ENCODE measurements at regions not wholly inside any gene's neighbourhood (a gene's known extent, or its start where the extent isn't known, plus 50 kb on each side); places are given as distances from the start of the nearest gene placed in this dataset.

DNA sequence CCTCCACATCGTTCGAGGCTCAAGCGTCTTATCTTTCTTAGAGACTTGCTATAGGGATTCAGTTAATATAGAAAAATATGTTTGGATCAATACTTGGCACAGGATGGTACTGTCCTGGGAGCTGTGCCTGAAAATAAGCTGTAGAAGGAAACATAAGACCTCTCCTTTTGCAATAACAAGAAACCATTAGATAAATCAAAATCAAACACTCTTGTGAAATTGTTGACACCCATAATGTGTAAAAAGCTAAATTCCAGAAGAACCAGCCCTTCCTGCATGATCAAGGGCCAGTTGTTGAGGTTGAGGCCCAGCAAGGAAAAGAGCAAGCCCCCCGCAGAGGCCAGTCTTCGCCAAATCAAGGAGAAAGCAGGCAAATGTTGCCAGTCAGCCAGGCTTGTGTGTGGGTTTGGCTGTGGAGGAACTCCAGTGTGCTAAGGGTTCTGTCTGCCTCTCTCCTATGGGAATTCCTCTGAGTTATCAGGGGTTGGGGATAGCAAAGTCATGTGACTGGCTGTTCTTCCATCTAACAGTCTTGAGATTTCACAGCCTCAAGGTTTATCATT is 185.7 kb downstream of the ACKR3 start:
- TF ChIP-seq POLR2AphosphoS5 (IDR thresholded peaks at IDR 0.05; ENCODE audit: borderline replicate concordance, low read depth, low read length) (no peak), EZH2 (IDR thresholded peaks at IDR 0.05) (no peak), FOXP2 (optimal IDR thresholded peaks at IDR 0.05; ENCODE audit: control extremely low read depth, extremely low read length, insufficient read depth) (no peak)
- DNase-seq (ENCODE audit: low read depth, low spot score) = no peak
- Histone ChIP-seq H3K4me3 (no peak overlapping the region), H3K9ac (ENCODE audit: insufficient read length) (no peak overlapping the region), H3K9me3 (ENCODE audit: low read depth, low read length) (no peaks in the 10 kb centered on the region), H3K36me3 (ENCODE audit: insufficient read depth, low read length) (no peaks in the 10 kb centered on the region), H3K27ac (no peak overlapping the region)

GRCh38 chr2:236758406-236758805 is 188.8 kb downstream of the ACKR3 start:
- no peak for TF ChIP-seq FOXP2 (optimal IDR thresholded peaks at IDR 0.05; ENCODE audit: control extremely low read depth, extremely low read length, insufficient read depth)
- no peak for TF ChIP-seq POLR2AphosphoS5 (IDR thresholded peaks at IDR 0.05; ENCODE audit: borderline replicate concordance, low read depth, low read length)
- TF ChIP-seq EZH2 (IDR thresholded peaks at IDR 0.05) = no peak
- Histone ChIP-seq H3K9me3 (ENCODE audit: low read depth, low read length) (no peaks in the 10 kb centered on the region), H3K4me3 (no peak overlapping the region), H3K36me3 (ENCODE audit: insufficient read depth, low read length) (no peaks in the 10 kb centered on the region), H3K27ac (no peak overlapping the region), H3K9ac (ENCODE audit: insufficient read length) (no peak overlapping the region)
- DNase-seq (ENCODE audit: low read depth, low spot score) = no peak

DNA sequence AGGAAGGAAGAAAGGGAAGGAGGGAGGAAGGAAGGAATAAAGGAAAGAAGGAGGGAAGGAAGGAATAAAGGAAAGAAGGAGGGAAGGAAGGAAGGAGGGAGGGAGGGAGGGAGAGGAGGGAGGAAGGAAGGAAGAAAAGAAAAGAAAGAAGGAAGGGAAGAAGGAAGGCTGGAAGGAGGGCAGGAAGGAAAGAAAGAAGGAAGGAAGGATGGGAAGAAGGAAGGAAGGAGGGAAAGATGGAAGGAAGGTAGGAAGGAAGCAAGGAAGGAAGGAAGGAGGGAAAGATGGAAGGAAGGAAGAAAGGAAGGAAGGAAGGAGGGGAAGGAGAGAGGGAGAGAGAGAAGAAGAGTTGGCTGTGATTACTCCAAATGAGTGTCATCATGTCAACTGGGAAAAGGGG is 190.6 kb downstream of the ACKR3 start:
- no peak overlapping the region for H3K9ac ChIP-seq (ENCODE audit: insufficient read length)
- no peaks in the 10 kb centered on the region for H3K36me3 ChIP-seq (ENCODE audit: insufficient read depth, low read length)
- no peak overlapping the region for H3K27ac ChIP-seq
- no peak for DNase-seq (ENCODE audit: low read depth, low spot score)
- no peak overlapping the region for H3K4me3 ChIP-seq
- TF ChIP-seq FOXP2 (optimal IDR thresholded peaks at IDR 0.05; ENCODE audit: control extremely low read depth, extremely low read length, insufficient read depth) = no peak
- TF ChIP-seq EZH2 (IDR thresholded peaks at IDR 0.05) = no peak
- TF ChIP-seq POLR2AphosphoS5 (IDR thresholded peaks at IDR 0.05; ENCODE audit: borderline replicate concordance, low read depth, low read length) = no peak
- H3K9me3 ChIP-seq (ENCODE audit: low read depth, low read length) = no peaks in the 10 kb centered on the region

DNA sequence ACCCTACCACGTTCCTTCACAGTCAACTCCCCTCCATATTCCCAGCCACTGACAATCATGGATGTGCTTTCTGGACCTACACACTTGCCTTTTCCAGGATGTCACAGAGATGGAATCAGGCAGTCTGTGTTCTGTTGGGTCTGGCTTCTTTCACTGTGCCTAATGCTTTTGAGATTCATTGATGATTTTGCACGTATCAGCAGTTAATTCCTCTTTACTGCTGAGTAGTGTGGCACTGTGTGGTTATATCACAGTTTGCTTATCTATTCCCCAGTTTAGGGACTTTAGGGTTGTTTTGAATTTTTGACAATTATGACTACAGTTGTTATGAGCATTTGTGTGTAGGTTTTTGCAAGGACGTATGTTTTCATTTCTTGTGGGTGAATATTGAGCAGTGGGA is 191.7 kb downstream of the ACKR3 start:
- Histone ChIP-seq H3K9me3 (ENCODE audit: low read depth, low read length) (no peaks in the 10 kb centered on the region), H3K9ac (ENCODE audit: insufficient read length) (no peak overlapping the region), H3K36me3 (ENCODE audit: insufficient read depth, low read length) (no peaks in the 10 kb centered on the region), H3K4me3 (no peak overlapping the region), H3K27ac (no peak overlapping the region)
- TF ChIP-seq EZH2 (IDR thresholded peaks at IDR 0.05) (no peak), FOXP2 (optimal IDR thresholded peaks at IDR 0.05; ENCODE audit: control extremely low read depth, extremely low read length, insufficient read depth) (no peak), POLR2AphosphoS5 (IDR thresholded peaks at IDR 0.05; ENCODE audit: borderline replicate concordance, low read depth, low read length) (no peak)
- DNase-seq (ENCODE audit: low read depth, low spot score) = no peak

DNA sequence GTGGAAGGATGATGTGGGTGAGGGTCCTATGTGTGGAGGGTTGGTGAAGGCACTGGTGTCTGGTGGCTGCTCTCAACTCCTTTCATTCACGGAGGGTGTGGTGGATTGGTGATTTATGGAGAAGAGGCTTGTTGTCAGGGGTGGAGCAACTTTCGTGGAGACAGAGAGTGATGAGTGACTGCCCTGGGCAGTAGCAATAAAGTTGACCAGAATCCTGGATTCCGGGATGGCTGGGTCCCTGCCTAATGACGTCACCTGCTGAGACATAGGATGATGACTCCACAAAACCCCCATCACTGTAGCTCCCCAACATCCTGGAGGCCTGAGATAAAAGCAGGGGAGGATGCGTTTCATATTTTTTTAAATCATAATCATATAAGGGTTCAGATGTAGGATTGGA is 193.0 kb downstream of the ACKR3 start:
- TF ChIP-seq EZH2 (IDR thresholded peaks at IDR 0.05) = no peak
- TF ChIP-seq FOXP2 (optimal IDR thresholded peaks at IDR 0.05; ENCODE audit: control extremely low read depth, extremely low read length, insufficient read depth) = no peak
- TF ChIP-seq POLR2AphosphoS5 (IDR thresholded peaks at IDR 0.05; ENCODE audit: borderline replicate concordance, low read depth, low read length) = no peak
- no peak overlapping the region for H3K27ac ChIP-seq
- H3K9me3 ChIP-seq (ENCODE audit: low read depth, low read length) = no peaks in the 10 kb centered on the region
- H3K4me3 ChIP-seq = no peak overlapping the region
- H3K36me3 ChIP-seq (ENCODE audit: insufficient read depth, low read length) = no peaks in the 10 kb centered on the region
- H3K9ac ChIP-seq (ENCODE audit: insufficient read length) = no peak overlapping the region
- no peak for DNase-seq (ENCODE audit: low read depth, low spot score)

DNA sequence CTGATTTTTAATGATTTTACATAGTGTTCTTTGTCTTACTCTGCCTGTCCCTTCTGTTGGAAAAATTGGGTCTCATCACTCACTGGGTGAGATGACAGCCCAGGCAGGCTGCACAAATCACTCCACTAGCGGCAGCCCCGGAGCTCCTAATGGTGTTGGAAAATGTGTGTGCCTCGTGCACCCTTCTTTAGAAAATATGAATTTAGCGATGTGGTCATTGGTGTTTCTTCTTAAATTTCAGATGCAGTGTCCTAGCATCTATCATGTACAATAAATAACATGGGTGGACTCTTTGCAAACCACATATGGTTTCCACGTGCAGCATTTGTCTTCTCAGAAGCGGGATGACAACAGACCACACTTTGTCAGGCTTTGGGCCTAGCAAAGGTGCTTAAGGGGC is 194.2 kb downstream of the ACKR3 start:
- Histone ChIP-seq H3K9me3 (ENCODE audit: low read depth, low read length) (no peaks in the 10 kb centered on the region), H3K9ac (ENCODE audit: insufficient read length) (no peak overlapping the region), H3K27ac (no peak overlapping the region), H3K4me3 (no peak overlapping the region), H3K36me3 (ENCODE audit: insufficient read depth, low read length) (no peaks in the 10 kb centered on the region)
- no peak for DNase-seq (ENCODE audit: low read depth, low spot score)
- TF ChIP-seq POLR2AphosphoS5 (IDR thresholded peaks at IDR 0.05; ENCODE audit: borderline replicate concordance, low read depth, low read length) (no peak), FOXP2 (optimal IDR thresholded peaks at IDR 0.05; ENCODE audit: control extremely low read depth, extremely low read length, insufficient read depth) (no peak)

GRCh38 chr2:236764716-236765115 is 195.1 kb downstream of the ACKR3 start:
- TF ChIP-seq EZH2 (IDR thresholded peaks at IDR 0.05) = no peak
- TF ChIP-seq FOXP2 (optimal IDR thresholded peaks at IDR 0.05; ENCODE audit: control extremely low read depth, extremely low read length, insufficient read depth) = no peak
- TF ChIP-seq POLR2AphosphoS5 (IDR thresholded peaks at IDR 0.05; ENCODE audit: borderline replicate concordance, low read depth, low read length) = no peak
- Histone ChIP-seq H3K36me3 (ENCODE audit: insufficient read depth, low read length) (no peaks in the 10 kb centered on the region), H3K27ac (no peak overlapping the region), H3K9ac (ENCODE audit: insufficient read length) (no peak overlapping the region), H3K9me3 (ENCODE audit: low read depth, low read length) (no peaks in the 10 kb centered on the region), H3K4me3 (no peak overlapping the region)
- DNase-seq (ENCODE audit: low read depth, low spot score) = no peak

GRCh38 chr2:236765478-236765877 is 195.9 kb downstream of the ACKR3 start:
- DNase-seq (ENCODE audit: low read depth, low spot score) = no peak
- no peak overlapping the region for H3K9ac ChIP-seq (ENCODE audit: insufficient read length)
- H3K27ac ChIP-seq = no peak overlapping the region
- TF ChIP-seq POLR2AphosphoS5 (IDR thresholded peaks at IDR 0.05; ENCODE audit: borderline replicate concordance, low read depth, low read length) (no peak), FOXP2 (optimal IDR thresholded peaks at IDR 0.05; ENCODE audit: control extremely low read depth, extremely low read length, insufficient read depth) (no peak)
- H3K4me3 ChIP-seq = no peak overlapping the region
- no peaks in the 10 kb centered on the region for H3K36me3 ChIP-seq (ENCODE audit: insufficient read depth, low read length)
- no peaks in the 10 kb centered on the region for H3K9me3 ChIP-seq (ENCODE audit: low read depth, low read length)

- H3K4me3 ChIP-seq = no peak overlapping the region
- no peak for DNase-seq (ENCODE audit: low read depth, low spot score)
- H3K36me3 ChIP-seq (ENCODE audit: insufficient read depth, low read length) = no peaks in the 10 kb centered on the region
- TF ChIP-seq FOXP2 (optimal IDR thresholded peaks at IDR 0.05; ENCODE audit: control extremely low read depth, extremely low read length, insufficient read depth) (no peak), EZH2 (IDR thresholded peaks at IDR 0.05) (no peak), POLR2AphosphoS5 (IDR thresholded peaks at IDR 0.05; ENCODE audit: borderline replicate concordance, low read depth, low read length) (no peak)
- no peaks in the 10 kb centered on the region for H3K9me3 ChIP-seq (ENCODE audit: low read depth, low read length)
- H3K9ac ChIP-seq (ENCODE audit: insufficient read length) = no peak overlapping the region
- H3K27ac ChIP-seq = no peak overlapping the region
Measured at GRCh38 chr2:236766850-236767249, 197.2 kb downstream of the ACKR3 start.
